Smooth muscle cell (in vitro differentiated cells): ENCODE measurements at regions not wholly inside any gene's neighbourhood (a gene's known extent, or its start where the extent isn't known, plus 50 kb on each side); places are given as distances from the start of the nearest gene placed in this dataset.

Source experiments
- DNase-seq: peaks from one replicate; lab custom pipeline; 2025; ENCODE audit not compliant: unreplicated experiment; lab: John Stamatoyannopoulos, UW
- H2AFZ ChIP-seq: fragments of 200-600 bp; sonication (generic); 2 replicates; pipeline ENCODE4 v1.6.0; 2016; ENCODE audit warnings: antibody characterized with exemption, low read depth, mild to moderate bottlenecking
- H3F3A ChIP-seq: fragments of 200-600 bp; sonication (generic); 2 replicates; pipeline ENCODE4 v1.6.0; 2017; ENCODE audit warnings: antibody characterized with exemption, low read depth
- H3K27ac ChIP-seq: fragments of 200-600 bp; sonication (generic); 2 replicates; pipeline ENCODE4 v1.5.1; 2016; ENCODE audit warnings: low read depth, mild to moderate bottlenecking
- H3K27me3 ChIP-seq: fragments of 200-600 bp; sonication (generic); 2 replicates; pipeline ENCODE4 v1.6.1; 2016; ENCODE audit warnings: low read depth, mild to moderate bottlenecking
- H3K36me3 ChIP-seq: fragments of 200-600 bp; sonication (generic); 2 replicates; pipeline ENCODE4 v1.5.1; 2016; ENCODE audit warnings: low read depth
- H3K4me1 ChIP-seq: fragments of 200-600 bp; sonication (generic); 2 replicates; pipeline ENCODE4 v1.5.1; 2016; ENCODE audit warnings: low read depth
- H3K4me2 ChIP-seq: fragments of 200-600 bp; sonication (generic); 2 replicates; pipeline ENCODE4 v1.6.0; 2016; ENCODE audit warnings: mild to moderate bottlenecking
- H3K4me3 ChIP-seq: fragments of 200-600 bp; sonication (generic); 2 replicates; pipeline ENCODE4 v1.5.1; 2016; ENCODE audit warnings: mild to moderate bottlenecking
- H3K79me2 ChIP-seq: fragments of 200-600 bp; sonication (generic); 2 replicates; pipeline ENCODE4 v1.6.0; 2016; ENCODE audit warnings: low read depth, mild to moderate bottlenecking
- H3K9ac ChIP-seq: fragments of 200-600 bp; sonication (generic); 2 replicates; pipeline ENCODE4 v1.6.0; 2016; ENCODE audit warnings: low read depth
- H3K9me3 ChIP-seq: fragments of 200-600 bp; sonication (generic); replicated peaks from 2 replicates; pipeline ENCODE4 v1.5.1; 2016; ENCODE audit warnings: low read depth
- H4K20me1 ChIP-seq: fragments of 200-600 bp; sonication (generic); 2 replicates; pipeline ENCODE4 v1.6.0; 2016; ENCODE audit warnings: low read depth
- WGBS: methylation state at CpG from one replicate; pipeline ENCODE4 v1.1.7; 2016; ENCODE audit warnings: low lambda C conversion rate; 5-methylcytosine and 5-hydroxymethylcytosine counted together
- TF ChIP-seq, protein P1 (sequence below): fragments of 200-600 bp; sonication (generic); IDR thresholded peaks from 2 replicates; pipeline ENCODE4 v1.5.1; 2017; ENCODE audit warnings: borderline replicate concordance, mild to moderate bottlenecking, antibody characterized with exemption; ENCODE audit not compliant: insufficient read depth, poor library complexity, severe bottlenecking

DNA sequence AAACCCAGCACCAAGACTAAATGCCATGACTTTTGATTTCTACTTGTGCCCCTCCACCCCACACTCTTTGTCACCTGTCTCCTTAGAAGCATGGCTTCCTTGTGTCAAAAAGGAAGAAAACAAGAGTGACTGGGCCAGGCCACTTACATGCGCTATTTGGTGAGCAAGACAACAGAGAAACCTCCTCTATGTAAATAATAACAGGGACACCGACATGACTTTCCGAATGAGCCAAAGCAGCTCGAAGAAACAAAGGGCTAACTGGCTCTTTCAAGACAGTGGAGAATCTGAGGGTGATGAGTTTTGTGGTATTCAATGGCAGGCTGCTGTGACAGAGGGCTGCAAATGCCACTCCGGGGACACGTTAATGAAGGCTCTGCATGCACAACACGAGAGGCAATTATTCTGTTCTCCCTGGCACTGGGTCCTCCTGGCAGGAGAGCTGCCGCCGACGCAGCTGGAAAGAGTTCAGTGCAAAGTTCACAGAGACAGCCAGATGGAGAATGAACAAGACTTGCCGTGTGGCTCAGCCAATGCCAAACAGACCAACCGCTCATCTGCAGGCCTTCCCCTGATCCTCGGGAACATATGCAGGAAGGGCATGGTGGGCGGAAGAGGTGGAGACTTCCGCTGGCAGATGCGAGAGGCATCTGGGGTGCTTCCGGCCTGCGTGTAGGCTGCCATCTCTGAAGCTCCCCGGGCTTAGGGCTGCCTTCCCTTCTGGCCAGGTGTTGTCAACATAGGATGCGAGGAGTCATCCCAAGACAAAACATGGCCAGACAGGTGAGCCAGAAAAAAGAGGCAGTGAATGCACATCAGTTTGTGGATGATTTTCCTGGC lies 59.1 kb upstream of the SMNDC1 start:
- no peaks in the 10 kb centered on the region for H3K4me1 ChIP-seq
- no peak overlapping the region for H2AFZ ChIP-seq
- H3F3A ChIP-seq: no peaks in the 10 kb centered on the region
- H3K36me3 ChIP-seq: no peaks in the 10 kb centered on the region
- H4K20me1 ChIP-seq: no peaks in the 10 kb centered on the region
- H3K4me3 ChIP-seq: no peak overlapping the region
- TF ChIP-seq, protein P1, sequence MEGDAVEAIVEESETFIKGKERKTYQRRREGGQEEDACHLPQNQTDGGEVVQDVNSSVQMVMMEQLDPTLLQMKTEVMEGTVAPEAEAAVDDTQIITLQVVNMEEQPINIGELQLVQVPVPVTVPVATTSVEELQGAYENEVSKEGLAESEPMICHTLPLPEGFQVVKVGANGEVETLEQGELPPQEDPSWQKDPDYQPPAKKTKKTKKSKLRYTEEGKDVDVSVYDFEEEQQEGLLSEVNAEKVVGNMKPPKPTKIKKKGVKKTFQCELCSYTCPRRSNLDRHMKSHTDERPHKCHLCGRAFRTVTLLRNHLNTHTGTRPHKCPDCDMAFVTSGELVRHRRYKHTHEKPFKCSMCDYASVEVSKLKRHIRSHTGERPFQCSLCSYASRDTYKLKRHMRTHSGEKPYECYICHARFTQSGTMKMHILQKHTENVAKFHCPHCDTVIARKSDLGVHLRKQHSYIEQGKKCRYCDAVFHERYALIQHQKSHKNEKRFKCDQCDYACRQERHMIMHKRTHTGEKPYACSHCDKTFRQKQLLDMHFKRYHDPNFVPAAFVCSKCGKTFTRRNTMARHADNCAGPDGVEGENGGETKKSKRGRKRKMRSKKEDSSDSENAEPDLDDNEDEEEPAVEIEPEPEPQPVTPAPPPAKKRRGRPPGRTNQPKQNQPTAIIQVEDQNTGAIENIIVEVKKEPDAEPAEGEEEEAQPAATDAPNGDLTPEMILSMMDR: no peak
- H3K27me3 ChIP-seq: no peaks in the 10 kb centered on the region
- 88% methylated on average over 20 of the region's 20 CpGs for WGBS
- H3K27ac ChIP-seq: no peak overlapping the region
- H3K9me3 ChIP-seq: no peaks in the 10 kb centered on the region
- no peak overlapping the region for H3K4me2 ChIP-seq
- H3K79me2 ChIP-seq: no peaks in the 10 kb centered on the region
- no peak overlapping the region for H3K9ac ChIP-seq
- DNase-seq: no peak

DNA sequence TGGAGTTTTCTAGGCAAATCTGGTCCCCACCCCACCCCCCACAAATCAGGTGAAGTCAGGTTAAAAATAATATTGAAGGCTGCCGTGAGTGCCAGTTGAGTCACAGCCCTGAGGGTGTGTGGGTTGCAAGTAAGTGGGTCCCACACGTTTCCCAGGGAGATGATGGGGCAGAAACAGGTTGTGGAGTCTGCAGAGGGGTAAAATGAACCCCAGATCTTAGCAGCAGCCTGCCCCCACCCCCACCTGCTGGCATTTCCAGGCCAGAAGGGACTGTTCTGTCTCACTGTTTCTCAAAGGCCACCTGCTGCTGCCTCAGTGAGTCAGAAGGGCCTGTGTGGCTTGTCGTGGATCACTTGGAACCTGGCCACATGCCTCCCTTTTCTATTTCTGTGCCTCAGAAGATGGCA lies 59.8 kb upstream of the SMNDC1 start:
- H4K20me1 ChIP-seq: no peaks in the 10 kb centered on the region
- H3K36me3 ChIP-seq: no peaks in the 10 kb centered on the region
- 61% methylated on average over 3 of the region's 3 CpGs for WGBS
- H3F3A ChIP-seq: no peaks in the 10 kb centered on the region
- no peaks in the 10 kb centered on the region for H3K79me2 ChIP-seq
- H3K9ac ChIP-seq: no peak overlapping the region
- no peak overlapping the region for H3K4me3 ChIP-seq
- TF ChIP-seq, protein P1: no peak
- H3K4me1 ChIP-seq: no peaks in the 10 kb centered on the region
- no peak for DNase-seq
- H3K4me2 ChIP-seq: no peak overlapping the region
- H3K9me3 ChIP-seq: no peaks in the 10 kb centered on the region
- no peak overlapping the region for H3K27ac ChIP-seq
- H2AFZ ChIP-seq: no peak overlapping the region
- H3K27me3 ChIP-seq: no peaks in the 10 kb centered on the region

DNA sequence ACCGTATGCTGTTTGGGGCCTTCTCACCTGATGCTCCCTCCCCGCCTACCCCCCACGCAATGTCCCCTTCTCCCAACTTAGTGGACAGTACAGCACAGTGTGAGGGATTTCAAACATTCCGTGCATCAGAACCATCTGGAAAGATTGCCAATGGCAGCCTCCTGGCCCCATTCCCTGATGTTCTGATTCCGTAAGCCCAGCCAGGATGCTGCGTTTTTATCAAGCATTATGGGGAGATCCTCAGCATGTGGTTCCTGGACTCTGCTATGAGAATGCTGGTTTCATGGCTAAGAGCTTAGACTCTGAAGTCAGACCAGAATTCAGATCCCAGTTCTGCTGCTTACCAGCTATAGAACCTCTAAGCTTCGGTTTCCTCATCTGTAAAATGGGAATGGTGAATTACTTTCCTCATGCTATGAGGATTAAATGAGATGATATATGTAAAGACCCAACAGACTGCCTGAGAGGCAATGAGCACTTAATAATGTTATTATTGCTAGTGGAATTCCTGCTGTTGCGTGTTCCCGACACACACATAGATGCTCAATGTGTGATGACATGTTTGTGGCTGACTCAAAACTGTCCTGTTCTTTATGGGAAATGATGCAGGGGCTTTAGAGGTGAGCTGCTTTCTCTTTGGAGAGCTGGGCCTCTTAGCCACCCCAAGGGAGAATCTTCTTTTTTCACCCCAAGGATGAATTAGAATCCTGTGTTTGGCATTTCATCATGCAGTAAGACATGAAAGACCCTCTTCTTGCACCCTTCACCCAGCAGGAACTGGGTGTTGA lies 60.8 kb upstream of the SMNDC1 start:
- no peak overlapping the region for H3K27ac ChIP-seq
- no peak overlapping the region for H3K9ac ChIP-seq
- no peak for DNase-seq
- TF ChIP-seq, protein P1: no peak
- no peaks in the 10 kb centered on the region for H3K79me2 ChIP-seq
- H3K9me3 ChIP-seq: no peaks in the 10 kb centered on the region
- H3K4me3 ChIP-seq: no peak overlapping the region
- no peaks in the 10 kb centered on the region for H4K20me1 ChIP-seq
- no peaks in the 10 kb centered on the region for H3K27me3 ChIP-seq
- no peak overlapping the region for H3K4me2 ChIP-seq
- WGBS: 98% methylated on average over 9 of the region's 9 CpGs
- no peaks in the 10 kb centered on the region for H3K4me1 ChIP-seq
- H3K36me3 ChIP-seq: no peaks in the 10 kb centered on the region
- H2AFZ ChIP-seq: no peak overlapping the region
- no peaks in the 10 kb centered on the region for H3F3A ChIP-seq
